ENCODE measurements at regions not wholly inside any gene's neighbourhood (a gene's known extent, or its start where the extent isn't known, plus 50 kb on each side); places are given as distances from the start of the nearest gene placed in this dataset.

GRCh38 chr13:61151062-61151461 lies 264.6 kb downstream of the PCDH20 start:
- TF ChIP-seq, protein P1, sequence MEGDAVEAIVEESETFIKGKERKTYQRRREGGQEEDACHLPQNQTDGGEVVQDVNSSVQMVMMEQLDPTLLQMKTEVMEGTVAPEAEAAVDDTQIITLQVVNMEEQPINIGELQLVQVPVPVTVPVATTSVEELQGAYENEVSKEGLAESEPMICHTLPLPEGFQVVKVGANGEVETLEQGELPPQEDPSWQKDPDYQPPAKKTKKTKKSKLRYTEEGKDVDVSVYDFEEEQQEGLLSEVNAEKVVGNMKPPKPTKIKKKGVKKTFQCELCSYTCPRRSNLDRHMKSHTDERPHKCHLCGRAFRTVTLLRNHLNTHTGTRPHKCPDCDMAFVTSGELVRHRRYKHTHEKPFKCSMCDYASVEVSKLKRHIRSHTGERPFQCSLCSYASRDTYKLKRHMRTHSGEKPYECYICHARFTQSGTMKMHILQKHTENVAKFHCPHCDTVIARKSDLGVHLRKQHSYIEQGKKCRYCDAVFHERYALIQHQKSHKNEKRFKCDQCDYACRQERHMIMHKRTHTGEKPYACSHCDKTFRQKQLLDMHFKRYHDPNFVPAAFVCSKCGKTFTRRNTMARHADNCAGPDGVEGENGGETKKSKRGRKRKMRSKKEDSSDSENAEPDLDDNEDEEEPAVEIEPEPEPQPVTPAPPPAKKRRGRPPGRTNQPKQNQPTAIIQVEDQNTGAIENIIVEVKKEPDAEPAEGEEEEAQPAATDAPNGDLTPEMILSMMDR (IDR thresholded peaks at IDR 0.05) = no peak
- TF ChIP-seq POLR2A (IDR thresholded peaks at IDR 0.05) = no peak

Measured in Peyer's patch (tissue), 4 donors.